T-helper 1 cell (primary cell): ENCODE measurements at regions not wholly inside any gene's neighbourhood (a gene's known extent, or its start where the extent isn't known, plus 50 kb on each side); places are given as distances from the start of the nearest gene placed in this dataset.
"Not testable (repeated sequence)": the region's sequence is repeated elsewhere in the genome, so short reads cannot be mapped to it uniquely, and the experiment has no call there.

Experiments used
- DNase-seq, 5 donors: peaks; one replicate each; pipeline ENCODE4 v3.0.0-alpha.2; 2012 to 2020

- no peak for DNase-seq
These were observed 885.9 kb downstream of the CDH8 start for GRCh38 chr16:61150351-61150750.

GRCh38 chr16:61149709-61150108, 886.5 kb downstream of the CDH8 start:
- DNase-seq = no peak

DNA sequence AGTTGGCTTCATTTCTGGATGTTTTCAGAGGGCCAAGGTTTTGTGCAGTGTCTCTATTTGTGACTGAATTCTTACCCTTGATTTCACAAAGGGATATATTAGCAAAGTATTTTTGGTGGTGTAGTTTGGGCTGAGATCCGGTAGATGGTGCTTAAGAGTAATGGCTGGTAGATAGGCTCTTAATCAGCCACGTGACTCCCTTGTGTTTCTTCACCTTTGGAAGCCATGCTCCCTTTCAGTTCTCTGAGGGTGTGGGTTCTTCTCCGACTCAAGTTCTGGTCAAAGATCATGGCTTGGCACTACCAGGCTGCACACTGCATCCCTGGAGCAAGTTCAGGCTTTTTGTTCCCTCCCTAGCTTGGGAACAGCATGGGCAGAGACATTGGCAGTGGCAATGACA, 887.3 kb downstream of the CDH8 start:
- no peak for DNase-seq

GRCh38 chr16:61146429-61146828, 889.8 kb downstream of the CDH8 start:
- DNase-seq = no peak

- DNase-seq = no peak
These were observed 904.8 kb downstream of the CDH8 start for GRCh38 chr16:61131447-61131846.

GRCh38 chr16:61128545-61129323, 907.5 kb downstream of the CDH8 start:
- no peak for DNase-seq

DNA sequence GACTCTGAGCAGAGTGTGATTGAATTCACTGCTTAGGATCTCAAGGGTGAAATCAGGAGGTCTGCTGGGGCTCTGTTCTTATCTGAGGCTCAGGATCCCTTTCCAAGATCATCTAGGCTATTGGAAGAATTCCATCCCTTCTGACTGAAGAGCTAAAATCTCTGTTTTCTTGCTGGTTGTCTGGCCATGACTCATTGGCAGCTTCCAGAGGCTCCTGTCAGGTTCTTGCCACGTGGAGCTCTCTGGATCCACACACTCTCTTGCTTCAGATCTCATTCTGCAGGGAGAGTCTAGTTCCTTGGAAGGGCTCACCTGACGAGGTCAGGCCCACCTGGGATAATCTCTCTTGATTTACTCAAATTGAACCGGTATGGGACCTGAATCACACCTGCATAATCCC, 930.7 kb downstream of the CDH8 start:
- no peak for DNase-seq

DNA sequence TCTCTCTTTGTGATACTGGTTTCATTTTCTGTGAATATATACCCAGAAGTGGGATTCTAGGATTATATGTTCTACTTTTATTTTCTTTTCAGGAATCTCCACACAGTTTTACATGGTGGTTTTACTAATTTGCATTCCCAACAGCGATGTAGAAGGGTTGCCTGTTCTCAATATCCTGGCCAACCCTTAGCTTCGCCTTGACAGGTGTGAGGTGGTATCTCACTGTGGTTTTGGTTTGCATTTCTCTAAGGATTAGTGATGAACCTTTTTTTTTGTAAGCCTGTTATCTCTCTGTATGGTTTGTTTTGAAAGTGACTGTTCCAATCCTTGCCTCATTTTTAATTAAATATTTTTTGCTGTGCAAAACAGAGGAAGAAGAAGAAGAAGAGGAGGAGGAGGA, 937.7 kb downstream of the CDH8 start:
- DNase-seq = no peak

DNA sequence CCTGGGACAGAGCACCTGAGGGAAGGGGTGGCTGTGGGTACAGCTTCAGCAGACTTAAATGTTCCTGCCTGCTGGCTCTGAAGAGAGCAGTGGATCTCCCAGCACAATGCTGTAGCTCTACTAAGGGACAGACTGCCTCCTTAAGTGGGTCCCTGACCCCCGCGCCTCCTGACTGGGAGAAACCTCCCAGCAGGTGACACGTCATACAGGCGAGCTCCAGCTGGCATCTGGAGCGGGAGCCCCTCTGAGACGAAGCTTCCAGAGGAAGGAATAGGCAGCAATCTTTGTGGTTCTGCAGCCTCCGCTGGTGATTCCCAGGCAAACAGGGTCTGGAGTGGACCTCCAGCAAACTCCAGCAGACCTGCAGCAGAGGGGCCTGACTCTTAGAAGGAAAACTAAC, 944.9 kb downstream of the CDH8 start:
- DNase-seq = not testable (repeated sequence)

- DNase-seq = no peak
These were observed 952.5 kb downstream of the CDH8 start for GRCh38 chr16:61083711-61084110.

GRCh38 chr16:61074324-61074723, 961.9 kb downstream of the CDH8 start:
- no peak for DNase-seq

GRCh38 chr16:61057635-61058034, 978.6 kb downstream of the CDH8 start:
- DNase-seq = no peak

GRCh38 chr16:61050547-61050946, 985.7 kb downstream of the CDH8 start:
- DNase-seq = no peak

- DNase-seq = no peak
These were observed 990.3 kb downstream of the CDH8 start for GRCh38 chr16:61045931-61046330.

- no peak for DNase-seq
These were observed 993.5 kb downstream of the CDH8 start for GRCh38 chr16:61042737-61043136.

- DNase-seq = no peak
These were observed 1005.6 kb downstream of the CDH8 start for GRCh38 chr16:61030616-61031015.

- DNase-seq = no peak
These were observed 1011.9 kb downstream of the CDH8 start for GRCh38 chr16:61024180-61024900.

DNA sequence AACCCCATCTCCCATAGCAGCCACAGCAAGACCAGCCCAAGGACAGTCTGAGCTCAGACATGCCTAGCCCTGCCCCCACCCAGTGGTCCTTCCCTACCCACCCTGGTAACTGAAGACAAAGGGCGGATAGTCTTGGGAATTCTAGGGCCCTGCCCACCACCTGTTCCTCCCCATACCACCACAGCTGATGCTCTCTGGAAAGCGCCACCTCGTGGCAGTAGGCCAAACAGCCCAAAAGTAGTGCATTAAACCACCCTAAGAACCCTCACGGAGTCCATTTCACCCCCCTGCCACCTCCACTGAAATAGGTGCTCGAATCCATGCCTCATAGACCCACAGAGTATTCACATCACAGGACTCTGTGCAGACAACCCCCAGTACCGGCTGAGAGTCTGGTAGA, 1021.4 kb downstream of the CDH8 start:
- DNase-seq = no peak

GRCh38 chr16:61007694-61008093, 1028.5 kb downstream of the CDH8 start:
- no peak for DNase-seq

- DNase-seq = no peak
These were observed 1030.3 kb downstream of the CDH8 start for GRCh38 chr16:61005952-61006351.

DNA sequence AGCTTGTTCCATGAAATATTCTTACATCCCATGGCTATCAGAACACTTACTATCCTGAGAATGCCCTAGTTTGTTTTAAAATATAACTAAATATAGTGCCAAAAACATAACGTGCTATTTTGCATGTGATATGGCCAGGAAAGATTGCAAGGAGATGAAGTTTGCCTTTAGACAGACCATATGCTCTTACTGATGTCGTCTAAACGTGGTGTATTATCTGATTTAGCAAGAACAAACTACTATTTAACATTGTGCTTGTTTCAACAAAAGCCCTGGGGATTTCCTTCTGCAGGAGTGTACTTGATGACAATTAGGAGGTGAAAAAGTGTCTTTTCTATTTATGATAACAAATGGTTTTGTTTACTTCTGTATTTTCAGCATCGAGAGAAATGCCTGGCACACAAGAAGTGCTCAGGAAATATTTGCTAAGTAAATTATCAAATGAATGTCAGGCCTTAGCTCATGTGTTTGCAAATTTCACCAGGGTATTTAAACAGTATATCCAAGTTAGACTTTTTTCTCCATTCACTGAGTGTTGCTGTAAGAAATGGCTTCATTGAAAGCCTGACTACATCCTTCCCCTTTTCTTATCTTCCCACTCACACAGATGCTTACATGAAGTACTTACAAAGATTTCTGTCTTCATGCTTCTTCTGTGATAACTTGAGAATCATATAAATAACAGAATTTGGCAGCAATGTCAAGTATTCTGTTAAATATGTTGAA, 1033.6 kb downstream of the CDH8 start:
- no peak for DNase-seq

DNA sequence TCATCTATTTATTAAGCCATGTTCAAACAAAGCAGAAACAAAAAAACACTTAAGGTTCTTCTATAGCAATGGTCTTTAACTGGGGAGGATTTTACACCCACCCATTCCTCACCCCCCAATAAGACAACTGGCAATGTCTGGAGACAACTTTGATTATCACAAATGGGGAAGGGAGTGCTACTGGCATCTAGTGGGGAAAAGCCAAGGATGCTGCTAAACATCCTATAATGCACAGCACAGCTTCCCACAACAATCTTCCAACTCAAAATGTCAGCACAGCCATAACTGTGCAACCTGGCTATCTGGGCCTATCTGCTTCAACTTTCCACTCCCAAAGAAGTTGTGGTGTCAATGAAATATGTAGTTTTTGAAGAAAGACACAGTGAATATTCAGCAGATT, 1044.4 kb downstream of the CDH8 start:
- DNase-seq = no peak

- DNase-seq = no peak
These were observed 1046.6 kb downstream of the CDH8 start for GRCh38 chr16:60989592-60989991.

GRCh38 chr16:60979119-60979518, 1057.1 kb downstream of the CDH8 start:
- no peak for DNase-seq
